Hepatocyte (in vitro differentiated cells): ENCODE measurements at regions not wholly inside any gene's neighbourhood (a gene's known extent, or its start where the extent isn't known, plus 50 kb on each side); places are given as distances from the start of the nearest gene placed in this dataset.

Experiments
- EZH2 ChIP-seq: fragments of 200-600 bp; sonication (generic); IDR thresholded peaks from 2 replicates; pipeline ENCODE4 v1.6.1; 2016; ENCODE audit warnings: antibody characterized with exemption, mild to moderate bottlenecking, borderline replicate concordance
- TF ChIP-seq, protein P1 (sequence below): fragments of 200-600 bp; sonication (generic); IDR thresholded peaks from 2 replicates; pipeline ENCODE4 v1.5.1; 2016; ENCODE audit warnings: antibody characterized with exemption, mild to moderate bottlenecking; ENCODE audit not compliant: poor library complexity

DNA sequence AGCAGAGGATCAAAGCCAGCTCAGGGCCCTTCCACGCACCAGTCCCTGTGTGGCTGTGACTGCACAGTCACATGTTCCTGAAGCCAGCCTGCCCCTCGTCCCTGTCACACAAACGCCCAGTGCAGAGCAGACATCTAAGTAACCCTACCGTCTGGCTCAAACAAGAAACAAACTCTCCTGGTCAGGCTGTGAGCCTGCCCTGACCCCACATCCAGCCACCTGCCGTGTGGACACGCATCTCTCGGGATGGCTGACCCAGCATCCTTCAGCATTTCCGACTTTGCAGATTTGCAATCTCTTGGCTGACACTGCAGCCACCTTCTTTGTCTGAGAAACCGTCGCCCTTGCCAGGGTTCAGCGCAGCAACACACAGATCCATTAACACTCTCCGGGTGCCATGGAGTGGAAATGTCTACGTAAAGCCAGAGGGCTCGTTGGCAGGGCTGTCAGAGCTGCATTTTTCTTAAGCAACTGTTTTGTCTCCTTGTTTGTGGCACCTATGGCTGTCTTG is 82.3 kb upstream of the ASAP2 start:
- TF ChIP-seq, protein P1, sequence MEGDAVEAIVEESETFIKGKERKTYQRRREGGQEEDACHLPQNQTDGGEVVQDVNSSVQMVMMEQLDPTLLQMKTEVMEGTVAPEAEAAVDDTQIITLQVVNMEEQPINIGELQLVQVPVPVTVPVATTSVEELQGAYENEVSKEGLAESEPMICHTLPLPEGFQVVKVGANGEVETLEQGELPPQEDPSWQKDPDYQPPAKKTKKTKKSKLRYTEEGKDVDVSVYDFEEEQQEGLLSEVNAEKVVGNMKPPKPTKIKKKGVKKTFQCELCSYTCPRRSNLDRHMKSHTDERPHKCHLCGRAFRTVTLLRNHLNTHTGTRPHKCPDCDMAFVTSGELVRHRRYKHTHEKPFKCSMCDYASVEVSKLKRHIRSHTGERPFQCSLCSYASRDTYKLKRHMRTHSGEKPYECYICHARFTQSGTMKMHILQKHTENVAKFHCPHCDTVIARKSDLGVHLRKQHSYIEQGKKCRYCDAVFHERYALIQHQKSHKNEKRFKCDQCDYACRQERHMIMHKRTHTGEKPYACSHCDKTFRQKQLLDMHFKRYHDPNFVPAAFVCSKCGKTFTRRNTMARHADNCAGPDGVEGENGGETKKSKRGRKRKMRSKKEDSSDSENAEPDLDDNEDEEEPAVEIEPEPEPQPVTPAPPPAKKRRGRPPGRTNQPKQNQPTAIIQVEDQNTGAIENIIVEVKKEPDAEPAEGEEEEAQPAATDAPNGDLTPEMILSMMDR = no peak
- no peak for TF ChIP-seq EZH2
